Testis (tissue), 2 donors: ENCODE measurements at regions not wholly inside any gene's neighbourhood (a gene's known extent, or its start where the extent isn't known, plus 50 kb on each side); places are given as distances from the start of the nearest gene placed in this dataset.

ENCODE experiments used
- DNase-seq: peaks from one replicate; pipeline ENCODE4 v3.0.0-alpha.2; 2019
- H3K27ac ChIP-seq, 2 donors: fragments of 200-600 bp; sonication (generic); one replicate each; pipeline ENCODE4 v1.5.1; 2019
- H3K27me3 ChIP-seq: fragments of 200-600 bp; sonication (generic); one replicate; pipeline ENCODE4 v1.5.1; 2019
- H3K36me3 ChIP-seq: fragments of 200-600 bp; sonication (generic); one replicate; pipeline ENCODE4 v1.5.1; 2017; ENCODE audit warnings: low read depth; ENCODE audit errors: missing control alignments
- H3K4me1 ChIP-seq: fragments of 200-600 bp; sonication (generic); one replicate; pipeline ENCODE4 v1.5.1; 2019
- H3K4me3 ChIP-seq, 2 donors: fragments of 200-600 bp; sonication (generic); one replicate each; pipeline ENCODE4 v1.5.1; 2017 to 2019
- H3K9me3 ChIP-seq: fragments of 200-600 bp; sonication (generic); one replicate; pipeline ENCODE4 v1.5.1; 2017
- CTCF ChIP-seq, 3 experiments: fragments of 450-650 bp in 2 of 3; fragments of 200-600 bp in 1 of 3; sonication (generic) in 1 of 3; IDR thresholded peaks; one replicate each; pipeline ENCODE4 v1.5.1; 2016 to 2019; ENCODE audit warnings: antibody characterized with exemption in 3 of 3, mild to moderate bottlenecking in 2 of 3, moderate library complexity in 1 of 3
- POLR2A ChIP-seq: fragments of 450-650 bp; IDR thresholded peaks from one replicate; pipeline ENCODE4 v1.6.1; 2017; ENCODE audit warnings: antibody characterized with exemption, mild to moderate bottlenecking, moderate library complexity
- WGBS, 2 donors: methylation state at CpG; one replicate each; pipeline ENCODE4 v1.1.5; 2018; 5-methylcytosine and 5-hydroxymethylcytosine counted together
- intact Hi-C: fragments of 100-400 bp; cut with DNase I; formaldehyde crosslinking; loops from one replicate; pipeline ENCODE4 v1.15.1; 2023; ENCODE audit warnings: low total_unique reads

- TF ChIP-seq CTCF (IDR thresholded peaks at IDR 0.05) (no peak), POLR2A (no peak)
- H3K27me3 ChIP-seq = no peaks in the 10 kb centered on the region
- H3K36me3 ChIP-seq = no peaks in the 10 kb centered on the region
- no peaks in the 10 kb centered on the region for H3K9me3 ChIP-seq
- H3K4me1 ChIP-seq = no peaks in the 10 kb centered on the region
- 86% methylated on average over 11 to 26 of the region's 26 CpGs for WGBS, 2 donors
- DNase-seq = no peak
- intact Hi-C loops = no loop called here
- H3K4me3 ChIP-seq = no peak overlapping the region
- no peak overlapping the region for H3K27ac ChIP-seq
Observed at GRCh38 chr14:104386151-104386841, 193.3 kb upstream of the C14orf180 start.

- no peaks in the 10 kb centered on the region for H3K9me3 ChIP-seq
- H3K27ac ChIP-seq = no peak overlapping the region
- no peaks in the 10 kb centered on the region for H3K36me3 ChIP-seq
- TF ChIP-seq CTCF (IDR thresholded peaks at IDR 0.05) = no peak
- no peak for TF ChIP-seq POLR2A
- intact Hi-C loops = no loop called here
- no peak overlapping the region for H3K4me3 ChIP-seq
- H3K4me1 ChIP-seq = no peaks in the 10 kb centered on the region
- no peaks in the 10 kb centered on the region for H3K27me3 ChIP-seq
- DNase-seq = peak; percentile 12
- WGBS, 2 donors = 80 to 83% methylated on average over 23 to 25 of the region's 25 CpGs
Observed at GRCh38 chr14:104387022-104388010, 192.2 kb upstream of the C14orf180 start.

GRCh38 chr14:104388011-104388521 lies 191.5 kb upstream of the C14orf180 start:
- Histone ChIP-seq H3K27ac (no peak overlapping the region), H3K27me3 (no peaks in the 10 kb centered on the region), H3K4me1 (no peaks in the 10 kb centered on the region), H3K9me3 (no peaks in the 10 kb centered on the region), H3K4me3 (no peak overlapping the region), H3K36me3 (no peaks in the 10 kb centered on the region)
- intact Hi-C loops = no loop called here
- DNase-seq = peak; percentile 9
- WGBS, 2 donors = 86 to 91% methylated on average over 19 to 28 of the region's 28 CpGs
- TF ChIP-seq POLR2A (no peak), CTCF (IDR thresholded peaks at IDR 0.05) (no peak)

- no peaks in the 10 kb centered on the region for H3K36me3 ChIP-seq
- peaks cover 1% of the 10 kb centered on the region for H3K4me1 ChIP-seq
Observed at GRCh38 chr14:104388541-104389325, 190.8 kb upstream of the C14orf180 start.

More at GRCh38 chr14:104388541-104389325, 190.8 kb upstream of the C14orf180 start:
- DNase-seq = peak; percentile 5
- Histone ChIP-seq H3K27ac (no peak overlapping the region), H3K27me3 (no peaks in the 10 kb centered on the region), H3K4me3 (no peak overlapping the region), H3K9me3 (no peaks in the 10 kb centered on the region)
- intact Hi-C loops = no loop called here
- WGBS, 2 donors = 93% methylated on average over 14 to 28 of the region's 28 CpGs
- TF ChIP-seq POLR2A (no peak), CTCF (IDR thresholded peaks at IDR 0.05) (no peak)
